K562 (cell line): ENCODE measurements at regions not wholly inside any gene's neighbourhood (a gene's known extent, or its start where the extent isn't known, plus 50 kb on each side); places are given as distances from the start of the nearest gene placed in this dataset.

Experiments used
- ATAC-seq: fragments of 200-7000 bp; cut with Tn5 transposase; 3 replicates; pipeline ENCODE4 v1.9.1; 2020; ENCODE audit warnings: moderate library complexity
- BruUV-seq: library from RNA; stranded (reverse); fragments of 400-500 nt; replicated peaks from 2 replicates; lab custom pipeline; 2021; lab: Mats Ljungman, UMichigan
- CTCF ChIA-PET: fragments of 300-600 bp; formaldehyde crosslinking; extraction: SDS; loops from one replicate; lab custom pipeline; 2021; ENCODE audit warnings: low intra/inter-chr PET ratio; lab: Yijun Ruan, JAX
- POLR2A ChIA-PET: fragments of 300-600, 350-650 bp; sonication (Branson Sonifier 250); formaldehyde crosslinking; extraction: SDS; loops from one replicate; lab custom pipeline; 2021; ENCODE audit warnings: antibody characterized with exemption, inconsistent platforms; lab: Yijun Ruan, JAX
- DNase-seq, 4 experiments: peaks; one replicate each; pipeline versions ENCODE4 v3.0.0 to v3.0.0-alpha.2; 2011 to 2018; ENCODE audit warnings: low spot score in 3 of 4, mixed read lengths in 3 of 4; ENCODE audit errors: extremely low read depth in 1 of 4
- FAIRE-seq: peaks from 2 replicates; lab custom pipeline; 2011; peaks lifted over from hg19 to GRCh38; lab: Jason Lieb, UNC
- H2AFZ ChIP-seq: 2 replicates; pipeline ENCODE4 v1.6.0; 2011; ENCODE audit warnings: low read depth, low read length, control low read depth, inconsistent platforms
- H3K27ac ChIP-seq: fragments of 200-600 bp; 3 replicates; pipeline ENCODE4 v1.8.0; 2011; ENCODE audit warnings: low read depth, mild to moderate bottlenecking, control low read depth, inconsistent platforms, low read length, moderate library complexity, mixed read lengths; ENCODE audit errors: extremely low read depth
- H3K27me3 ChIP-seq, 2 experiments: fragments of 300-600 bp in 1 of 2; 2 replicates in 1 of 2; 3 replicates in 1 of 2; pipeline versions ENCODE4 v1.6.0 to v1.8.0; 2011; ENCODE audit warnings: inconsistent platforms in 2 of 2, low read length in 2 of 2, mild to moderate bottlenecking in 1 of 2, mixed read lengths in 1 of 2, moderate library complexity in 1 of 2; ENCODE audit not compliant: control insufficient read depth in 2 of 2, insufficient read depth in 2 of 2
- H3K36me3 ChIP-seq: fragments of 300-600 bp; 3 replicates; pipeline ENCODE4 v1.8.0; 2011; ENCODE audit warnings: mild to moderate bottlenecking, low read length, inconsistent platforms; ENCODE audit not compliant: control insufficient read depth, insufficient read depth
- H3K4me1 ChIP-seq, 2 experiments: fragments of 200-600 bp in 1 of 2; replicated peaks in 1 of 2; 2 replicates in 1 of 2; 3 replicates in 1 of 2; pipeline versions ENCODE4 v1.5.1 to v1.8.0; 2011; ENCODE audit warnings: inconsistent platforms in 2 of 2, low read length in 2 of 2, mild to moderate bottlenecking in 1 of 2, mixed read lengths in 1 of 2, moderate library complexity in 1 of 2; ENCODE audit not compliant: control insufficient read depth in 2 of 2, insufficient read depth in 2 of 2
- H3K4me2 ChIP-seq: 2 replicates; pipeline ENCODE4 v1.6.1; 2011; ENCODE audit warnings: low read length, control low read depth, inconsistent platforms, mixed read lengths; ENCODE audit not compliant: insufficient read depth
- H3K4me3 ChIP-seq: fragments of 200-600 bp; sonication (generic), shearing (Covaris generic); 2 replicates; pipeline ENCODE4 v1.5.1; 2016; ENCODE audit warnings: control low read depth, inconsistent platforms
- H3K79me2 ChIP-seq: fragments of 200-600 bp; 3 replicates; pipeline ENCODE4 v1.8.0; 2011; ENCODE audit warnings: low read length, inconsistent platforms; ENCODE audit not compliant: control insufficient read depth, insufficient read depth
- H3K9ac ChIP-seq, 2 experiments: 2 replicates each; pipeline versions ENCODE4 v1.6.0 to v1.6.1; 2011; ENCODE audit warnings: low read depth in 2 of 2, low read length in 2 of 2, control low read depth in 1 of 2, inconsistent platforms in 1 of 2, mild to moderate bottlenecking in 1 of 2, mixed read lengths in 1 of 2; ENCODE audit not compliant: insufficient read depth in 1 of 2
- H3K9me1 ChIP-seq: one replicate; pipeline ENCODE4 v1.6.0; 2011; ENCODE audit warnings: inconsistent platforms, mild to moderate bottlenecking, low read length, moderate library complexity; ENCODE audit not compliant: control insufficient read depth, insufficient read depth
- H3K9me3 ChIP-seq: replicated peaks from 2 replicates; pipeline ENCODE4 v1.5.1; 2011; ENCODE audit warnings: low read depth, low read length, inconsistent platforms; ENCODE audit not compliant: control insufficient read depth, insufficient read depth
- H4K20me1 ChIP-seq: replicated peaks from 2 replicates; pipeline ENCODE4 v1.6.1; 2011; ENCODE audit warnings: low read length, inconsistent platforms, mixed read lengths; ENCODE audit not compliant: control insufficient read depth, insufficient read depth
- EGR1 ChIP-seq: fragments of 450-650 bp; conservative IDR thresholded peaks from 2 replicates; pipeline ENCODE4 v1.6.1; 2017; ENCODE audit warnings: mild to moderate bottlenecking
- HEY1 ChIP-seq: fragments of 250-450 bp; sonication (Bioruptor Pico); IDR thresholded peaks from 2 replicates; pipeline ENCODE4 v1.5.0; 2020; ENCODE audit warnings: mild to moderate bottlenecking, moderate library complexity, borderline replicate concordance
- HNRNPUL1 ChIP-seq: fragments of 200-400 bp; formaldehyde crosslinking; IDR thresholded peaks from 2 replicates; pipeline ENCODE4 v1.6.1; 2017; ENCODE audit warnings: low read length
- KAT8 ChIP-seq: fragments of 450-650 bp; IDR thresholded peaks from 2 replicates; pipeline ENCODE4 v1.6.1; 2016; ENCODE audit warnings: low read depth, mild to moderate bottlenecking
- NFXL1 ChIP-seq: fragments of 450-650 bp; formaldehyde crosslinking; IDR thresholded peaks from 2 replicates; pipeline ENCODE4 v1.4.0; 2021; ENCODE audit warnings: mild to moderate bottlenecking
- ZNF431 ChIP-seq: sonication (generic); formaldehyde crosslinking; IDR thresholded peaks from 2 replicates; pipeline ENCODE4 v1.8.0; 2022; ENCODE audit warnings: mild to moderate bottlenecking, missing genetic modification reagents
- ZNF592 ChIP-seq: fragments of 450-650 bp; IDR thresholded peaks from 2 replicates; pipeline ENCODE4 v1.6.1; 2017; ENCODE audit warnings: antibody characterized with exemption, mild to moderate bottlenecking
- WGBS: fragments of 100-300 bp; shearing (Covaris generic); methylation state at CpG from one replicate; pipeline ENCODE4 v1.1.6; 2016; ENCODE audit warnings: low coverage, mixed read lengths; ENCODE audit not compliant: insufficient coverage; ENCODE audit errors: missing lambda C conversion rate; 5-methylcytosine and 5-hydroxymethylcytosine counted together
- in situ Hi-C: fragments of 300-500 bp; cut with MboI; formaldehyde crosslinking; loops from 4 replicates; pipeline ENCODE4 v1.15.0; 2018; ENCODE audit warnings: inconsistent platforms, mixed read lengths
- intact Hi-C: fragments of 100-400 bp; cut with micrococcal nuclease; formaldehyde crosslinking; loops from 2 replicates; pipeline ENCODE4 v1.14.2; 2022

- no peak for TF ChIP-seq HNRNPUL1
Observed at GRCh38 chr13:53357582-53357981, 329.0 kb downstream of the OLFM4 start (continued).

GRCh38 chr13:53368948-53369347 is 340.3 kb downstream of the OLFM4 start:
- in situ Hi-C loops: no loop called here
- CTCF ChIA-PET: no interaction called here
- BruUV-seq: no TSS peak

More at GRCh38 chr13:53368948-53369347, 340.3 kb downstream of the OLFM4 start:
- DNase-seq: no peak
- no peak overlapping the region for H3K4me3 ChIP-seq
- TF ChIP-seq KAT8 (no peak), NFXL1 (CRISPR knock-in tag) (no peak), ZNF431 (CRISPR knock-in tag) (no peak), EGR1 (no peak), ZNF592 (no peak), HEY1 (CRISPR knock-in tag) (no peak)
- TF ChIP-seq, all 486 proteins: peak for 0
- Histone ChIP-seq H3K27ac (no peak overlapping the region), H3K79me2 (no peaks in the 10 kb centered on the region), H2AFZ (no peak overlapping the region), H3K4me1 (no peaks in the 10 kb centered on the region), H3K27me3 (no peaks in the 10 kb centered on the region), H3K4me2 (no peak overlapping the region), H3K9me3 (no peaks in the 10 kb centered on the region), H3K36me3 (no peaks in the 10 kb centered on the region), H3K9ac (no peak overlapping the region), H4K20me1 (no peaks in the 10 kb centered on the region), H3K9me1 (no peaks in the 10 kb centered on the region)
- no peak for FAIRE-seq
- intact Hi-C loops: no loop called here
- ATAC-seq: no peak
- 0% methylated on average over 2 of the region's 2 CpGs for WGBS
- POLR2A ChIA-PET: no interaction called here
